ENCODE measurements at regions not wholly inside any gene's neighbourhood (a gene's known extent, or its start where the extent isn't known, plus 50 kb on each side); places are given as distances from the start of the nearest gene placed in this dataset.

DNA sequence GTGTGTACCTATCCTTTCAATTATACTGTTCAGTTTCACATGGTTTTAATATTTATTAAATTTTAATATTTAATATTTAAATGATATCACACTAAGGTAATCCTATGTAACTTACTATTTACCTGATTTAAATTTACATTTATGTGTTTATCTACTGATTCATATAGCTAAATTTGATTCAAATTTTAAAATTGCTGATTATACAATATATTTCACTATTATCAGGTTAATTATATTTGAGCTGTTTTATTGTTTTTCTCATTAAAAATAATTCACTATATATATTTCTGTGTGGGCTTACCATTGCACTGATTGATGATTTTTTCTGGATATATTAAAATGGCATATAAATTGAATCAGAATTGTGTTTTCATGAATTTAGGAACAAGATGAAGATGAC is 1923.5 kb downstream of the STIM2 start:
- H3K4me1 ChIP-seq (ENCODE audit: low read depth), result no peaks in the 10 kb centered on the region
- H3K36me3 ChIP-seq (ENCODE audit: low read depth), result no peaks in the 10 kb centered on the region
- DNase-seq (no peak), ATAC-seq (no peak)
- no peaks in the 10 kb centered on the region for H3K9me3 ChIP-seq
- no peak overlapping the region for H3K4me3 ChIP-seq
- TF ChIP-seq CTCF (IDR thresholded peaks at IDR 0.05), result no peak
- intact Hi-C loops (cut with DNase I, micrococcal nuclease), result no loop called here

DNA sequence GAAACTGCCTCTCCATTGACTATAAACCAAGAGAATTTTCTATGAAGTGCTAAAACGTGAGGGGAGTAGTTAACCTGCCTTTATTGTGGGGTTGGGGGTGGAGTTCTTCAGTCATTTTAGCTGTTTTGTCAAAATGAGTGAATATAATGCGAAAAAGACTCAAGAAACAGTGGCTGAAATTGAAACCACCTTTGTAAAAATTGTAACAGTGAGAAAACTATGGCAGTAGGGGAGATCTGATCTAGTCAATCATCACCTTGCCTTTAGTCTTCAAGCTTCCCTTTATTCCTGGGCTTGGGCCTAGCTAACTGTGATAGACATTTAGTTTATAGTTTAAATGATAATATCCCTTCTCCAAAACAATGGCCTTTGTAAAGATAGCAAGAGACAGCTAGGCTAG is 1927.3 kb downstream of the STIM2 start:
- H3K9me3 ChIP-seq, result no peaks in the 10 kb centered on the region
- DNase-seq (no peak), ATAC-seq (no peak)
- H3K4me1 ChIP-seq (ENCODE audit: low read depth), result no peaks in the 10 kb centered on the region
- no peak overlapping the region for H3K4me3 ChIP-seq
- H3K36me3 ChIP-seq (ENCODE audit: low read depth), result no peaks in the 10 kb centered on the region
- intact Hi-C loops (cut with DNase I, micrococcal nuclease), result no loop called here
- no peak for TF ChIP-seq CTCF (IDR thresholded peaks at IDR 0.05)

DNA sequence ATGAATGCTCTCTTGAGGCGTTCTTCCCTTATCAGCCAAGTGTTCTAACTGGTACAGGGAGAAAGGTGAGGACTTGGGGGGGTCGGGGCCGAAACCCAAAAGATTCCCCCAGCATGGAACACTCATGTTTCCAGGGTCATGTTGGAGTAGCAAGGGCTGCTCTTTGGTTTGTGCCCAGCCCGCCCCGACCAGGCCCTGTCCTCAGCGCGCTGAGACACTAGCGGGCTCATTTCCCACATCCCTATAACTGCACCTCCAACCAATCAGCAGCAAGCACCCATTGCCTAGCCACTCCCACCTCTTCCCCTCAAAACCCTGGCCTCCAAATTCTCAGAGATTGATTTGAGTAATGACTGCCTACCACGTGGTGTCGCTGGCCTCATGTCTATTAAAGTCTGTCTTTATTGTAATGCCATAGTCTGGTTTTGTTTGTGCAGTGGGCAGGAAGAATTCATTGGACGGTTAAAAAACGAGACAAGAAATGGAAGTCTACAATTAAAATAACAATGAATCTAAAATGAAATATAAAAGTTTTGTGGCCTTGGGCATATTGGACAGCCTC is 1928.4 kb downstream of the STIM2 start:
- no peak for DNase-seq
- no peaks in the 10 kb centered on the region for H3K36me3 ChIP-seq (ENCODE audit: low read depth)
- no peaks in the 10 kb centered on the region for H3K9me3 ChIP-seq
- intact Hi-C loops (cut with DNase I, micrococcal nuclease), result no loop called here
- H3K4me1 ChIP-seq (ENCODE audit: low read depth), result no peaks in the 10 kb centered on the region
- TF ChIP-seq CTCF (IDR thresholded peaks at IDR 0.05), result no peak
- no peak overlapping the region for H3K4me3 ChIP-seq
- ATAC-seq, result no peak

DNA sequence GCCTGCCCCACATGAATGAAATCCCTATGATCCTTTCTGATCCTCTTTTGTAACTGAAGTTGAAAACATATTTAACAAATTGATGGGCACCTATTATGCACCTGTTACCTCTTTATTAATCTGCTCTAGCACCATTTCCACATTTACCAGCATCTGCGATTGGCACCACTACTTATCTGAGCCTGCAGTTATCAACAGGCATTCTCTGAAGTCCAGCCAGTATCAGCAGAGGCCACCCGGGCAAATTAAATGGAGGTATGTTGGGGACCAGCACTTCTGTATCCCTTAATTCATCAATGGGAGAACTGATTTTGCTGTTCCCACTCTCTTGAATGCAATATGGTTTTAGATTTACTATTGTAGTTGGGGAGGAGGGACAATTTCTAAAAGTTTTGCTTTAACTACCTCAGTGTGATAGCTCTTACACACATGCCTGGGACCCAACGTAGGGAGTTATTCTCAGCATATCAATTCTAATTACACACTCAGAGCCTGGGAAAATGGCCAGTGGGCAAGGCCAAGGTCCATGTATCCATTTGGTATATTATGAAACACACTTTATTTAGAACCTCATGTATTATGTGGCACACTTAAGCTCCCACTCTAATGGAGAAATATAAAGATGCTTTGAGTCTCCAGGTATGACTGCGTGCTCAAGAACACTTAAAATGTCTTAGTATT is 1927.1 kb upstream of the PCDH7 start:
- Histone ChIP-seq H3K9me3 (peaks cover 3% of the 10 kb centered on the region), H3K4me1 (ENCODE audit: low read depth) (no peaks in the 10 kb centered on the region), H3K36me3 (ENCODE audit: low read depth) (no peaks in the 10 kb centered on the region), H3K4me3 (no peak overlapping the region)
- no peak for DNase-seq
- intact Hi-C loops (cut with DNase I, micrococcal nuclease), result no loop called here
- ATAC-seq, result no peak
- TF ChIP-seq CTCF (IDR thresholded peaks at IDR 0.05), result no peak

DNA sequence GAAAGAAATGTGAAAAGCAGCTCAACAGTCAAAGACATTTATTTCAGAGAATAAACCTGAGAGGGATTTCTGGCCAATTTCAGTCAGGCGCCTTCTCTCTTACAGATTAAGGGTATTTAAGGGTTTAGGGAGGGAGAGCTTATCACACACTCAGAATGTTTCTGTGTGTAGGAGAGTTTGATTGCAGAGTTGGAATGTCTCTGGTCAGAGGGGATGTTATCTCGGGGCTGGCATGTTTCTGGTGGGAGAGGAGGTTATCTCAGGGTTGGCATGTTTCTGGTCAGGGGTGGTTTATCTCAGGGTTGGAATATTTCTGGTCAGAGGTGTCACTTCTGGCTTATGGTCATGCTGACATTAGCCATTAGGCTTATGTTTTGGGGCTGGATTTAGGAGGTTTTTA is 1920.5 kb upstream of the PCDH7 start:
- Histone ChIP-seq H3K9me3 (no peaks in the 10 kb centered on the region), H3K4me3 (no peak overlapping the region), H3K36me3 (ENCODE audit: low read depth) (no peaks in the 10 kb centered on the region), H3K4me1 (ENCODE audit: low read depth) (no peaks in the 10 kb centered on the region)
- no peak for TF ChIP-seq CTCF (IDR thresholded peaks at IDR 0.05)
- DNase-seq (no peak), ATAC-seq (no peak)
- intact Hi-C loops (cut with DNase I, micrococcal nuclease), result no loop called here

Data from mucosa of descending colon (tissue), 3 donors.